MM.1S (cell line): ENCODE measurements at regions not wholly inside any gene's neighbourhood (a gene's known extent, or its start where the extent isn't known, plus 50 kb on each side); places are given as distances from the start of the nearest gene placed in this dataset.

Source experiments
- DNase-seq: peaks from one replicate; pipeline ENCODE4 v3.0.0-alpha.2; 2015
- H2AFZ ChIP-seq: fragments of 300-600 bp; sonication (generic); 2 replicates; pipeline ENCODE4 v1.6.0; 2016; ENCODE audit warnings: antibody characterized with exemption, low read length
- H3F3A ChIP-seq: fragments of 300-600 bp; sonication (generic); 2 replicates; pipeline ENCODE4 v1.6.1; 2016; ENCODE audit warnings: mild to moderate bottlenecking, antibody characterized with exemption, low read length, moderate library complexity, mixed read lengths; ENCODE audit not compliant: insufficient read depth
- H3K27ac ChIP-seq: fragments of 300-600 bp; sonication (generic); 2 replicates; pipeline ENCODE4 v1.5.1; 2016; ENCODE audit warnings: mild to moderate bottlenecking, low read length
- H3K27me3 ChIP-seq: fragments of 300-600 bp; sonication (generic); replicated peaks from 2 replicates; pipeline ENCODE4 v1.6.0; 2016; ENCODE audit warnings: low read length; ENCODE audit not compliant: insufficient read depth
- H3K36me3 ChIP-seq: fragments of 300-600 bp; sonication (generic); replicated peaks from 2 replicates; pipeline ENCODE4 v1.6.1; 2016; ENCODE audit warnings: mild to moderate bottlenecking, low read length, mixed read lengths; ENCODE audit not compliant: insufficient read depth
- H3K4me1 ChIP-seq: fragments of 300-600 bp; sonication (generic); 2 replicates; pipeline ENCODE4 v1.6.1; 2016; ENCODE audit warnings: low read length, mixed read lengths
- H3K4me2 ChIP-seq: fragments of 300-600 bp; sonication (generic); 2 replicates; pipeline ENCODE4 v1.6.0; 2016; ENCODE audit warnings: low read depth, low read length
- H3K4me3 ChIP-seq: fragments of 300-600 bp; sonication (generic); 2 replicates; pipeline ENCODE4 v1.5.1; 2016; ENCODE audit warnings: low read length, mixed read lengths
- H3K79me2 ChIP-seq: fragments of 300-600 bp; sonication (generic); 2 replicates; pipeline ENCODE4 v1.6.1; 2016; ENCODE audit warnings: mixed run types, low read length, mixed read lengths
- H3K9ac ChIP-seq: fragments of 300-600 bp; sonication (generic); 2 replicates; pipeline ENCODE4 v1.6.1; 2016; ENCODE audit warnings: low read length, mixed read lengths
- H3K9me2 ChIP-seq: fragments of 300-600 bp; sonication (generic); replicated peaks from 2 replicates; pipeline ENCODE4 v1.6.1; 2016; ENCODE audit warnings: mild to moderate bottlenecking, low read length, mixed read lengths; ENCODE audit not compliant: insufficient read depth
- H3K9me3 ChIP-seq: fragments of 300-600 bp; sonication (generic); replicated peaks from 2 replicates; pipeline ENCODE4 v1.6.1; 2016; ENCODE audit warnings: mild to moderate bottlenecking, low read length, mixed read lengths; ENCODE audit not compliant: insufficient read depth
- H4K20me1 ChIP-seq: fragments of 300-600 bp; sonication (generic); 2 replicates; pipeline ENCODE4 v1.6.1; 2016; ENCODE audit warnings: mild to moderate bottlenecking, low read length, moderate library complexity, mixed read lengths; ENCODE audit not compliant: insufficient read depth
- EZH2 ChIP-seq: fragments of 300-600 bp; sonication (generic); optimal IDR thresholded peaks from 2 replicates; pipeline ENCODE3; 2017; ENCODE audit warnings: low read depth, mild to moderate bottlenecking, antibody characterized with exemption, low read length, mixed read lengths
- EZH2phosphoT487 ChIP-seq: fragments of 300-600 bp; sonication (generic); IDR thresholded peaks from 2 replicates; pipeline ENCODE4 v1.6.1; 2018; ENCODE audit warnings: antibody characterized with exemption, low read length
- TF ChIP-seq, protein P1 (sequence below): fragments of 300-600 bp; sonication (generic); IDR thresholded peaks from 2 replicates; pipeline ENCODE4 v1.5.1; 2016; ENCODE audit warnings: antibody characterized with exemption, low read length, mixed read lengths

DNA sequence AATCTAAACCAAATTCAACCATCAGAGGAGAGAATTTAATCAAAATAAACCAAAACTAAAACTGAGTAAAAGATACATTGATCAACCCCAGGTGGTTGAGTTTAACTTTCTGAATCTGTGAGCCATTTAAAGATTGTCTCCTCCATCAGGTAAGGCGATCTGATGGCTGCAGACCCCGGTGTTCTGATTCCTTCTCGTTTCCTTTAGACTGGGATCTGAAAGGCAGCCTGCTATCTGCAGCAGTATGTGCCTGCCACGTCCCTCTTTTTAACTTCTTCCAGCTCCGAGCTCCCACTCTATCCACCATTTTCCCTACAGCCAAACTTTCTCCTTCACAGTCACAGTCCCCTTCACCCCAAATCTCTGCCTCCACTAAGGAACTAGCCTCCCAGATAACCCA lies 66.1 kb upstream of the ARHGAP32 start:
- no peaks in the 10 kb centered on the region for H3K4me1 ChIP-seq

DNA sequence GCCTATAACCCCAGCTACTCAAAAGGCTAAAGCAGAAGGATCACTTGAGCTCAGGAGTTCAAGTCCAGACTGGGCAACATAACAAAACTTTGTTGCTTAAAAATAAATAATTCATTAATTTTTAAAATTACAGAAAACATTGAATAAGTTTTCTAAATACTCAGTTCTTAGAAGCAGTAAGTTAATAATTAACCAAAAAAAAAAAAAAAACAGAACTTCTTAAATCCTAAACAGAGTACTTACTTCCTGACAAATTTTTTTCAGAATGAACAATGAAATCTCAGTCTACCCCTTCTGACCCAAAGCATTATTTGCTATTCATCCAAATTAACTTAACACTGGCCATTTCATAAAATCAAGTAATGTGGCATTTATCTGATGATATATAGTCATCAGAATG lies 65.4 kb upstream of the ARHGAP32 start:
- H3K9ac ChIP-seq = no peak overlapping the region
- no peak for DNase-seq
- H3K4me3 ChIP-seq = no peak overlapping the region
- no peak overlapping the region for H3K4me2 ChIP-seq
- H3K79me2 ChIP-seq = no peaks in the 10 kb centered on the region
- TF ChIP-seq EZH2phosphoT487 (no peak), EZH2 (no peak)
- TF ChIP-seq, protein P1, sequence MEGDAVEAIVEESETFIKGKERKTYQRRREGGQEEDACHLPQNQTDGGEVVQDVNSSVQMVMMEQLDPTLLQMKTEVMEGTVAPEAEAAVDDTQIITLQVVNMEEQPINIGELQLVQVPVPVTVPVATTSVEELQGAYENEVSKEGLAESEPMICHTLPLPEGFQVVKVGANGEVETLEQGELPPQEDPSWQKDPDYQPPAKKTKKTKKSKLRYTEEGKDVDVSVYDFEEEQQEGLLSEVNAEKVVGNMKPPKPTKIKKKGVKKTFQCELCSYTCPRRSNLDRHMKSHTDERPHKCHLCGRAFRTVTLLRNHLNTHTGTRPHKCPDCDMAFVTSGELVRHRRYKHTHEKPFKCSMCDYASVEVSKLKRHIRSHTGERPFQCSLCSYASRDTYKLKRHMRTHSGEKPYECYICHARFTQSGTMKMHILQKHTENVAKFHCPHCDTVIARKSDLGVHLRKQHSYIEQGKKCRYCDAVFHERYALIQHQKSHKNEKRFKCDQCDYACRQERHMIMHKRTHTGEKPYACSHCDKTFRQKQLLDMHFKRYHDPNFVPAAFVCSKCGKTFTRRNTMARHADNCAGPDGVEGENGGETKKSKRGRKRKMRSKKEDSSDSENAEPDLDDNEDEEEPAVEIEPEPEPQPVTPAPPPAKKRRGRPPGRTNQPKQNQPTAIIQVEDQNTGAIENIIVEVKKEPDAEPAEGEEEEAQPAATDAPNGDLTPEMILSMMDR = no peak
- no peaks in the 10 kb centered on the region for H3K4me1 ChIP-seq
- H4K20me1 ChIP-seq = no peaks in the 10 kb centered on the region
- H3K9me2 ChIP-seq = no peaks in the 10 kb centered on the region
- no peak overlapping the region for H2AFZ ChIP-seq
- no peaks in the 10 kb centered on the region for H3F3A ChIP-seq
- H3K27me3 ChIP-seq = no peaks in the 10 kb centered on the region
- H3K27ac ChIP-seq = no peak overlapping the region
- no peaks in the 10 kb centered on the region for H3K36me3 ChIP-seq
- no peaks in the 10 kb centered on the region for H3K9me3 ChIP-seq

More for the DNA sequence above, 66.1 kb upstream of the ARHGAP32 start:
- H4K20me1 ChIP-seq = no peaks in the 10 kb centered on the region
- H3K27ac ChIP-seq = no peak overlapping the region
- no peaks in the 10 kb centered on the region for H3F3A ChIP-seq
- H2AFZ ChIP-seq = no peak overlapping the region
- H3K4me2 ChIP-seq = no peak overlapping the region
- TF ChIP-seq EZH2 (no peak), EZH2phosphoT487 (no peak)
- TF ChIP-seq, protein P1 = no peak
- no peaks in the 10 kb centered on the region for H3K9me2 ChIP-seq
- H3K79me2 ChIP-seq = no peaks in the 10 kb centered on the region
- H3K9ac ChIP-seq = no peak overlapping the region
- no peak overlapping the region for H3K4me3 ChIP-seq
- H3K27me3 ChIP-seq = no peaks in the 10 kb centered on the region
- no peaks in the 10 kb centered on the region for H3K9me3 ChIP-seq
- DNase-seq = no peak
- H3K36me3 ChIP-seq = no peaks in the 10 kb centered on the region

DNA sequence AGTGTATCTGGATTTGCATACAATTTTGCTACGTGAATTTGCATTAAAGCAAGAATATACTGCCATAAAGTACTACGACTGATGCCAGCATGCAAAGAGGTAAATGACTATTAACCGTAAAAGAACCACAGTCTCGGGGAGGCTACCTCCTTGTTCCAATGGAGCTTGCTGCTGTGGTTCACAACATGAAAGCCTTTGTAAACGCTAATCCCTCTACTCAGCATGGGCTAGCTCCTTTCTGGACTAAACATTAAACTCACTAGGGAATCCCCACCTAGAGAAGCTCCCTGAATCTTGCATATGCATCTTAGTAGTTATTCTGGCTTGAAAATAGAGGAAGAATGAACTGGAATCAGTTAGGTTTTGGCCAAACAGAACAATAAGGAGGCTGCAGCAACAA lies 60.5 kb upstream of the ARHGAP32 start:
- Histone ChIP-seq H3K9ac (no peak overlapping the region), H3K4me1 (peaks cover 12% of the 10 kb centered on the region), H3F3A (0 out of 2 replicates have a peak, but pooled peaks cover 5% of the 10 kb centered on the region), H3K9me3 (no peaks in the 10 kb centered on the region), H3K9me2 (no peaks in the 10 kb centered on the region), H4K20me1 (no peaks in the 10 kb centered on the region), H3K36me3 (no peaks in the 10 kb centered on the region), H3K4me3 (no peak overlapping the region), H3K4me2 (no peak overlapping the region), H3K27ac (no peak overlapping the region), H3K79me2 (no peaks in the 10 kb centered on the region), H3K27me3 (no peaks in the 10 kb centered on the region), H2AFZ (no peak overlapping the region)
- DNase-seq = no peak
- no peak for TF ChIP-seq EZH2
- TF ChIP-seq EZH2phosphoT487 = no peak
- TF ChIP-seq, protein P1 = no peak
